ENCODE measurements at regions not wholly inside any gene's neighbourhood (a gene's known extent, or its start where the extent isn't known, plus 50 kb on each side); places are given as distances from the start of the nearest gene placed in this dataset.
"Not testable (repeated sequence)": the region's sequence is repeated elsewhere in the genome, so short reads cannot be mapped to it uniquely, and the experiment has no call there.

GRCh38 chr1:213324859-213325258 lies 273.8 kb downstream of the RPS6KC1 start:
- DNase-seq, result no peak

GRCh38 chr1:213325482-213325881 lies 274.4 kb downstream of the RPS6KC1 start:
- no peak for DNase-seq

- no peak for DNase-seq
Measured at GRCh38 chr1:213326281-213327016, 275.4 kb downstream of the RPS6KC1 start.

- no peak for DNase-seq
Measured at GRCh38 chr1:213327017-213327667, 276.1 kb downstream of the RPS6KC1 start.

- no peak for DNase-seq
Measured at GRCh38 chr1:213329406-213330008, 278.5 kb downstream of the RPS6KC1 start.

- no peak for DNase-seq
Measured at GRCh38 chr1:213330281-213330680, 279.2 kb downstream of the RPS6KC1 start.

- no peak for DNase-seq
Measured at GRCh38 chr1:213331631-213332175, 280.7 kb downstream of the RPS6KC1 start.

GRCh38 chr1:213332491-213332890 lies 281.4 kb downstream of the RPS6KC1 start:
- no peak for DNase-seq

GRCh38 chr1:213333121-213333520 lies 282.1 kb downstream of the RPS6KC1 start:
- no peak for DNase-seq

GRCh38 chr1:213335084-213335483 lies 284.0 kb downstream of the RPS6KC1 start:
- no peak for DNase-seq

GRCh38 chr1:213337025-213337678 lies 286.1 kb downstream of the RPS6KC1 start:
- no peak for DNase-seq

- DNase-seq, result no peak
Measured at GRCh38 chr1:213340593-213340992, 289.6 kb downstream of the RPS6KC1 start.

GRCh38 chr1:213345621-213346020 lies 294.6 kb downstream of the RPS6KC1 start:
- DNase-seq, result no peak

GRCh38 chr1:213357403-213357802 lies 306.4 kb downstream of the RPS6KC1 start:
- no peak for DNase-seq

GRCh38 chr1:213358368-213358767 lies 307.3 kb downstream of the RPS6KC1 start:
- DNase-seq, result not testable (repeated sequence)

GRCh38 chr1:213362598-213362997 lies 311.6 kb downstream of the RPS6KC1 start:
- DNase-seq, result no peak

- no peak for DNase-seq
Measured at GRCh38 chr1:213366141-213366831, 315.2 kb downstream of the RPS6KC1 start.

- no peak for DNase-seq
Measured at GRCh38 chr1:213369465-213369864, 318.4 kb downstream of the RPS6KC1 start.

- DNase-seq, result no peak
Measured at GRCh38 chr1:213370523-213370922, 319.5 kb downstream of the RPS6KC1 start.

GRCh38 chr1:213371525-213371846 lies 320.4 kb downstream of the RPS6KC1 start:
- no peak for DNase-seq

- no peak for DNase-seq
Measured at GRCh38 chr1:213371847-213372619, 321.0 kb downstream of the RPS6KC1 start.

GRCh38 chr1:213374369-213374768 lies 323.3 kb downstream of the RPS6KC1 start:
- DNase-seq, result peak; percentile 66
